HepG2 (cell line): ENCODE measurements at regions not wholly inside any gene's neighbourhood (a gene's known extent, or its start where the extent isn't known, plus 50 kb on each side); places are given as distances from the start of the nearest gene placed in this dataset.

Source experiments
- ATAC-seq: fragments of 200-7000 bp; cut with Tn5 transposase; 3 replicates; pipeline ENCODE4 v1.9.1; 2020; ENCODE audit warnings: mild to moderate bottlenecking, moderate library complexity
- BruUV-seq: library from RNA; stranded (reverse); fragments of 400-500 nt; replicated peaks from 2 replicates; lab custom pipeline; 2021; lab: Mats Ljungman, UMichigan
- CTCF ChIA-PET: fragments of 300-600 bp; formaldehyde crosslinking; extraction: SDS; loops from one replicate; lab custom pipeline; 2021; ENCODE audit warnings: low total read pairs, inconsistent platforms, low intra/inter-chr PET ratio; lab: Yijun Ruan, JAX
- POLR2A ChIA-PET: fragments of 350-600 bp; sonication (Branson Sonifier 250); formaldehyde crosslinking; loops from one replicate; lab custom pipeline; 2020; ENCODE audit warnings: antibody characterized with exemption, inconsistent platforms; lab: Yijun Ruan, JAX
- DNase-seq: peaks from one replicate; pipeline ENCODE4 v3.0.0-alpha.2; 2015; ENCODE audit warnings: low spot score
- FAIRE-seq: peaks from 3 replicates; lab custom pipeline; 2011; peaks lifted over from hg19 to GRCh38; lab: Jason Lieb, UNC
- H2AFZ ChIP-seq: one replicate; pipeline ENCODE4 v1.6.1; 2011; ENCODE audit warnings: low read length, inconsistent platforms
- H3K27ac ChIP-seq: fragments of 300-600 bp; 3 replicates; pipeline ENCODE4 v1.8.0; 2011; ENCODE audit warnings: mixed run types, mild to moderate bottlenecking, mixed read lengths, low read length, inconsistent platforms; ENCODE audit not compliant: insufficient read depth; ENCODE audit errors: extremely low read length
- H3K27me3 ChIP-seq, 2 experiments: fragments of 200-600 bp in 1 of 2; 2 replicates in 1 of 2; 3 replicates in 1 of 2; pipeline versions ENCODE4 v1.6.0 to v1.8.0; 2011; ENCODE audit warnings: low read length in 2 of 2, mild to moderate bottlenecking in 2 of 2, moderate library complexity in 2 of 2, inconsistent platforms in 1 of 2; ENCODE audit not compliant: insufficient read depth in 2 of 2, control insufficient read depth in 1 of 2
- H3K36me3 ChIP-seq, 2 experiments: fragments of 200-600 bp in 1 of 2; replicated peaks in 1 of 2; 2 replicates in 1 of 2; 3 replicates in 1 of 2; pipeline versions ENCODE4 v1.5.1 to v1.8.0; 2011; ENCODE audit warnings: low read length in 2 of 2, inconsistent platforms in 1 of 2; ENCODE audit not compliant: insufficient read depth in 2 of 2, control insufficient read depth in 1 of 2
- H3K4me1 ChIP-seq: 2 replicates; pipeline ENCODE4 v1.5.1; 2012; ENCODE audit warnings: low read length, inconsistent platforms; ENCODE audit not compliant: insufficient read depth
- H3K4me2 ChIP-seq: 2 replicates; pipeline ENCODE4 v1.6.0; 2011; ENCODE audit warnings: low read depth, low read length, inconsistent platforms
- H3K4me3 ChIP-seq, 3 experiments: fragments of 200-600 bp in 1 of 3; sonication (generic), shearing (Covaris generic) in 1 of 3; replicated peaks in 1 of 3; 2 replicates each; pipeline ENCODE4 v1.5.1; 2011 to 2016; ENCODE audit warnings: low read length in 3 of 3, inconsistent platforms in 2 of 3, low read depth in 2 of 3, mild to moderate bottlenecking in 2 of 3, control low read depth in 1 of 3, mixed read lengths in 1 of 3; ENCODE audit not compliant: insufficient read depth in 1 of 3
- H3K79me2 ChIP-seq: one replicate; pipeline ENCODE4 v1.6.1; 2011; ENCODE audit warnings: low read length, inconsistent platforms; ENCODE audit not compliant: insufficient read depth
- H3K9ac ChIP-seq: 2 replicates; pipeline ENCODE4 v1.6.0; 2011; ENCODE audit warnings: mild to moderate bottlenecking, low read depth, low read length, inconsistent platforms; ENCODE audit not compliant: insufficient read depth
- H3K9me3 ChIP-seq: 2 replicates; pipeline ENCODE4 v1.5.1; 2012; ENCODE audit warnings: mild to moderate bottlenecking, low read length
- H4K20me1 ChIP-seq: 2 replicates; pipeline ENCODE4 v1.6.0; 2011; ENCODE audit warnings: inconsistent platforms, mild to moderate bottlenecking, low read length, moderate library complexity; ENCODE audit not compliant: insufficient read depth
- ATF7 ChIP-seq, 2 experiments: fragments of 450-650 bp in 1 of 2; sonication (generic) in 1 of 2; formaldehyde crosslinking in 1 of 2; IDR thresholded peaks; 2 replicates each; pipeline versions ENCODE4 v1.4.0 to v1.6.1; 2016 to 2020; ENCODE audit warnings: antibody characterized with exemption in 1 of 2, mild to moderate bottlenecking in 1 of 2, missing genetic modification reagents in 1 of 2
- CCDC6 ChIP-seq: sonication (generic); formaldehyde crosslinking; IDR thresholded peaks from 2 replicates; pipeline ENCODE4 v1.8.1; 2022; ENCODE audit warnings: mild to moderate bottlenecking, missing genetic modification reagents, moderate library complexity
- FOSL1 ChIP-seq: sonication (generic); formaldehyde crosslinking; IDR thresholded peaks from 2 replicates; pipeline ENCODE4 v1.9.0; 2021; ENCODE audit warnings: missing genetic modification reagents, borderline replicate concordance
- PHB2 ChIP-seq: fragments of 450-650 bp; IDR thresholded peaks from 2 replicates; pipeline ENCODE4 v1.6.1; 2018; ENCODE audit not compliant: partially characterized antibody
- ZNF616 ChIP-seq: sonication (generic); formaldehyde crosslinking; IDR thresholded peaks from 2 replicates; pipeline ENCODE4 v1.5.0; 2020; ENCODE audit warnings: low read depth, mild to moderate bottlenecking, missing genetic modification reagents
- ZNF788 ChIP-seq: sonication (generic); formaldehyde crosslinking; IDR thresholded peaks from 2 replicates; pipeline ENCODE4 v1.5.0; 2020; ENCODE audit warnings: mild to moderate bottlenecking, missing genetic modification reagents, borderline replicate concordance
- WGBS: methylation state at CpG from one replicate; pipeline ENCODE4 v1.1.6; 2017; ENCODE audit warnings: low lambda C conversion rate; 5-methylcytosine and 5-hydroxymethylcytosine counted together
- in situ Hi-C: cut with HindIII; loops from 2 replicates; pipeline ENCODE4 v1.10.0; 2017; ENCODE audit warnings: low pct_unique_long_range_greater_than_20kb; ENCODE audit not compliant: extremely low pct_ligation_motif_present
- intact Hi-C: fragments of 100-400 bp; cut with micrococcal nuclease; formaldehyde crosslinking; loops from one replicate; pipeline ENCODE4 v1.10.0; 2022; ENCODE audit not compliant: unreplicated experiment
- TF ChIP-seq, protein P1 (sequence below): sonication (generic); formaldehyde crosslinking; IDR thresholded peaks from 2 replicates; pipeline ENCODE4 v1.4.0; 2020; ENCODE audit warnings: missing genetic modification reagents, borderline replicate concordance
- TF ChIP-seq, protein P2 (sequence below): IDR thresholded peaks from 2 replicates; pipeline ENCODE4 v1.6.1; 2016
- TF ChIP-seq, protein P3 (sequence below): sonication (generic); formaldehyde crosslinking; IDR thresholded peaks from 2 replicates; pipeline ENCODE4 v1.4.0; 2020; ENCODE audit warnings: missing genetic modification reagents, borderline replicate concordance
- TF ChIP-seq, protein P4 (sequence below): sonication (generic); formaldehyde crosslinking; IDR thresholded peaks from 2 replicates; pipeline ENCODE4 v1.8.1; 2023; ENCODE audit warnings: mild to moderate bottlenecking, missing genetic modification reagents
- TF ChIP-seq, protein P5 (sequence below): sonication (generic); formaldehyde crosslinking; IDR thresholded peaks from 2 replicates; pipeline ENCODE4 v1.8.1; 2023; ENCODE audit warnings: missing genetic modification reagents, inconsistent platforms, borderline replicate concordance
- TF ChIP-seq, protein P6 (sequence below): sonication (generic); formaldehyde crosslinking; IDR thresholded peaks from 2 replicates; pipeline ENCODE4 v1.4.0; 2020; ENCODE audit warnings: missing genetic modification reagents, borderline replicate concordance

DNA sequence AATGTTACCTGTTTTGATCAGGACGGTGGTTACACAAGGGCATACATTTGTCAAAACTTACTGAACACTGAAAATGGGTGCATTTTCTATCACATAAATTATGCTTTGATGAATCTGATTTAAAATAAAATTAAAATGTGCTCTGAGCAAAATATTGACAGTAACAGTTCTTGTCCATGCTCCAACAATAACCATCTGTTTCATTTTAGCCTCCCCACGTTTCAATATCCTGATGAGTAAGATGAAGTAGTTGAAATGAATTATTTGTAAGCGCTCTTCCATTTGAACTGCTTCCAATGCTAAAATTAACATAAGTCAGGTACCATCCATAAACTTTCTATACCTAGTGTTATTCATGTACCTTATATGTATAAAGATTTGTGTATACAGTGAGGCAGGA is 365.4 kb downstream of the LTN1 start:
- FAIRE-seq: no peak
- Histone ChIP-seq H3K79me2 (no peaks in the 10 kb centered on the region), H3K27me3 (no peaks in the 10 kb centered on the region), H3K9ac (no peak overlapping the region), H3K36me3 (no peaks in the 10 kb centered on the region), H3K4me2 (no peak overlapping the region), H3K4me1 (no peaks in the 10 kb centered on the region), H3K4me3 (no peak overlapping the region), H2AFZ (no peak overlapping the region), H3K9me3 (no peaks in the 10 kb centered on the region), H4K20me1 (no peaks in the 10 kb centered on the region), H3K27ac (no peak overlapping the region)
- POLR2A ChIA-PET: no interaction called here
- no TSS peak for BruUV-seq
- WGBS: 25% methylated on average over 3 of the region's 3 CpGs
- CTCF ChIA-PET: no interaction called here
- no peak for ATAC-seq
- DNase-seq: no peak
- in situ Hi-C loops (no loop called here), intact Hi-C loops (no loop called here)
- no peak for TF ChIP-seq FOSL1 (CRISPR knock-in tag)
- TF ChIP-seq, protein P1, sequence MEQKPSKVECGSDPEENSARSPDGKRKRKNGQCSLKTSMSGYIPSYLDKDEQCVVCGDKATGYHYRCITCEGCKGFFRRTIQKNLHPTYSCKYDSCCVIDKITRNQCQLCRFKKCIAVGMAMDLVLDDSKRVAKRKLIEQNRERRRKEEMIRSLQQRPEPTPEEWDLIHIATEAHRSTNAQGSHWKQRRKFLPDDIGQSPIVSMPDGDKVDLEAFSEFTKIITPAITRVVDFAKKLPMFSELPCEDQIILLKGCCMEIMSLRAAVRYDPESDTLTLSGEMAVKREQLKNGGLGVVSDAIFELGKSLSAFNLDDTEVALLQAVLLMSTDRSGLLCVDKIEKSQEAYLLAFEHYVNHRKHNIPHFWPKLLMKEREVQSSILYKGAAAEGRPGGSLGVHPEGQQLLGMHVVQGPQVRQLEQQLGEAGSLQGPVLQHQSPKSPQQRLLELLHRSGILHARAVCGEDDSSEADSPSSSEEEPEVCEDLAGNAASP: no peak
- TF ChIP-seq ATF7 (IDR thresholded peaks at IDR 0.05): no peak
- no peak for TF ChIP-seq ATF7 (CRISPR knock-in tag; IDR thresholded peaks at IDR 0.05)
- TF ChIP-seq, protein P2, sequence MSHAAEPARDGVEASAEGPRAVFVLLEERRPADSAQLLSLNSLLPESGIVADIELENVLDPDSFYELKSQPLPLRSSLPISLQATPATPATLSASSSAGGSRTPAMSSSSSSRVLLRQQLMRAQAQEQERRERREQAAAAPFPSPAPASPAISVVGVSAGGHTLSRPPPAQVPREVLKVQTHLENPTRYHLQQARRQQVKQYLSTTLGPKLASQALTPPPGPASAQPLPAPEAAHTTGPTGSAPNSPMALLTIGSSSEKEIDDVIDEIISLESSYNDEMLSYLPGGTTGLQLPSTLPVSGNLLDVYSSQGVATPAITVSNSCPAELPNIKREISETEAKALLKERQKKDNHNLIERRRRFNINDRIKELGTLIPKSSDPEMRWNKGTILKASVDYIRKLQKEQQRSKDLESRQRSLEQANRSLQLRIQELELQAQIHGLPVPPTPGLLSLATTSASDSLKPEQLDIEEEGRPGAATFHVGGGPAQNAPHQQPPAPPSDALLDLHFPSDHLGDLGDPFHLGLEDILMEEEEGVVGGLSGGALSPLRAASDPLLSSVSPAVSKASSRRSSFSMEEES (CRISPR knock-in tag): no peak
- TF ChIP-seq, protein P3, sequence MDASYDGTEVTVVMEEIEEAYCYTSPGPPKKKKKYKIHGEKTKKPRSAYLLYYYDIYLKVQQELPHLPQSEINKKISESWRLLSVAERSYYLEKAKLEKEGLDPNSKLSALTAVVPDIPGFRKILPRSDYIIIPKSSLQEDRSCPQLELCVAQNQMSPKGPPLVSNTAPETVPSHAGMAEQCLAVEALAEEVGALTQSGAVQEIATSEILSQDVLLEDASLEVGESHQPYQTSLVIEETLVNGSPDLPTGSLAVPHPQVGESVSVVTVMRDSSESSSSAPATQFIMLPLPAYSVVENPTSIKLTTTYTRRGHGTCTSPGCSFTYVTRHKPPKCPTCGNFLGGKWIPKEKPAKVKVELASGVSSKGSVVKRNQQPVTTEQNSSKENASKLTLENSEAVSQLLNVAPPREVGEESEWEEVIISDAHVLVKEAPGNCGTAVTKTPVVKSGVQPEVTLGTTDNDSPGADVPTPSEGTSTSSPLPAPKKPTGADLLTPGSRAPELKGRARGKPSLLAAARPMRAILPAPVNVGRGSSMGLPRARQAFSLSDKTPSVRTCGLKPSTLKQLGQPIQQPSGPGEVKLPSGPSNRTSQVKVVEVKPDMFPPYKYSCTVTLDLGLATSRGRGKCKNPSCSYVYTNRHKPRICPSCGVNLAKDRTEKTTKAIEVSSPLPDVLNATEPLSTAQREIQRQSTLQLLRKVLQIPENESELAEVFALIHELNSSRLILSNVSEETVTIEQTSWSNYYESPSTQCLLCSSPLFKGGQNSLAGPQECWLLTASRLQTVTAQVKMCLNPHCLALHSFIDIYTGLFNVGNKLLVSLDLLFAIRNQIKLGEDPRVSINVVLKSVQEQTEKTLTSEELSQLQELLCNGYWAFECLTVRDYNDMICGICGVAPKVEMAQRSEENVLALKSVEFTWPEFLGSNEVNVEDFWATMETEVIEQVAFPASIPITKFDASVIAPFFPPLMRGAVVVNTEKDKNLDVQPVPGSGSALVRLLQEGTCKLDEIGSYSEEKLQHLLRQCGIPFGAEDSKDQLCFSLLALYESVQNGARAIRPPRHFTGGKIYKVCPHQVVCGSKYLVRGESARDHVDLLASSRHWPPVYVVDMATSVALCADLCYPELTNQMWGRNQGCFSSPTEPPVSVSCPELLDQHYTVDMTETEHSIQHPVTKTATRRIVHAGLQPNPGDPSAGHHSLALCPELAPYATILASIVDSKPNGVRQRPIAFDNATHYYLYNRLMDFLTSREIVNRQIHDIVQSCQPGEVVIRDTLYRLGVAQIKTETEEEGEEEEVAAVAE: no peak
- TF ChIP-seq ZNF788 (CRISPR knock-in tag): no peak
- TF ChIP-seq, protein P4, sequence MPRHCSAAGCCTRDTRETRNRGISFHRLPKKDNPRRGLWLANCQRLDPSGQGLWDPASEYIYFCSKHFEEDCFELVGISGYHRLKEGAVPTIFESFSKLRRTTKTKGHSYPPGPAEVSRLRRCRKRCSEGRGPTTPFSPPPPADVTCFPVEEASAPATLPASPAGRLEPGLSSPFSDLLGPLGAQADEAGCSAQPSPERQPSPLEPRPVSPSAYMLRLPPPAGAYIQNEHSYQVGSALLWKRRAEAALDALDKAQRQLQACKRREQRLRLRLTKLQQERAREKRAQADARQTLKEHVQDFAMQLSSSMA (CRISPR knock-in tag): no peak
- TF ChIP-seq CCDC6 (CRISPR knock-in tag): no peak
- TF ChIP-seq, protein P5, sequence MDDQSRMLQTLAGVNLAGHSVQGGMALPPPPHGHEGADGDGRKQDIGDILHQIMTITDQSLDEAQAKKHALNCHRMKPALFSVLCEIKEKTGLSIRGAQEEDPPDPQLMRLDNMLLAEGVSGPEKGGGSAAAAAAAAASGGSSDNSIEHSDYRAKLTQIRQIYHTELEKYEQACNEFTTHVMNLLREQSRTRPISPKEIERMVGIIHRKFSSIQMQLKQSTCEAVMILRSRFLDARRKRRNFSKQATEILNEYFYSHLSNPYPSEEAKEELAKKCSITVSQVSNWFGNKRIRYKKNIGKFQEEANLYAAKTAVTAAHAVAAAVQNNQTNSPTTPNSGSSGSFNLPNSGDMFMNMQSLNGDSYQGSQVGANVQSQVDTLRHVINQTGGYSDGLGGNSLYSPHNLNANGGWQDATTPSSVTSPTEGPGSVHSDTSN (CRISPR knock-in tag): no peak
- TF ChIP-seq PHB2: no peak
- TF ChIP-seq, protein P6, sequence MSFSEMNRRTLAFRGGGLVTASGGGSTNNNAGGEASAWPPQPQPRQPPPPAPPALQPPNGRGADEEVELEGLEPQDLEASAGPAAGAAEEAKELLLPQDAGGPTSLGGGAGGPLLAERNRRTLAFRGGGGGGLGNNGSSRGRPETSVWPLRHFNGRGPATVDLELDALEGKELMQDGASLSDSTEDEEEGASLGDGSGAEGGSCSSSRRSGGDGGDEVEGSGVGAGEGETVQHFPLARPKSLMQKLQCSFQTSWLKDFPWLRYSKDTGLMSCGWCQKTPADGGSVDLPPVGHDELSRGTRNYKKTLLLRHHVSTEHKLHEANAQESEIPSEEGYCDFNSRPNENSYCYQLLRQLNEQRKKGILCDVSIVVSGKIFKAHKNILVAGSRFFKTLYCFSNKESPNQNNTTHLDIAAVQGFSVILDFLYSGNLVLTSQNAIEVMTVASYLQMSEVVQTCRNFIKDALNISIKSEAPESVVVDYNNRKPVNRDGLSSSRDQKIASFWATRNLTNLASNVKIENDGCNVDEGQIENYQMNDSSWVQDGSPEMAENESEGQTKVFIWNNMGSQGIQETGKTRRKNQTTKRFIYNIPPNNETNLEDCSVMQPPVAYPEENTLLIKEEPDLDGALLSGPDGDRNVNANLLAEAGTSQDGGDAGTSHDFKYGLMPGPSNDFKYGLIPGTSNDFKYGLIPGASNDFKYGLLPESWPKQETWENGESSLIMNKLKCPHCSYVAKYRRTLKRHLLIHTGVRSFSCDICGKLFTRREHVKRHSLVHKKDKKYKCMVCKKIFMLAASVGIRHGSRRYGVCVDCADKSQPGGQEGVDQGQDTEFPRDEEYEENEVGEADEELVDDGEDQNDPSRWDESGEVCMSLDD (CRISPR knock-in tag): no peak
- TF ChIP-seq ZNF616 (CRISPR knock-in tag): no peak
